Liver (tissue), 8 donors: ENCODE measurements at regions not wholly inside any gene's neighbourhood (a gene's known extent, or its start where the extent isn't known, plus 50 kb on each side); places are given as distances from the start of the nearest gene placed in this dataset.

Experiments used
- DNase-seq: peaks from one replicate; pipeline ENCODE4 v3.0.0-alpha.2; 2017; ENCODE audit warnings: low spot score
- H3K27ac ChIP-seq, 2 donors: one replicate each; pipeline ENCODE4 v1.7.0; 2013; ENCODE audit warnings: inconsistent platforms in 2 of 2, low read length in 2 of 2, control low read depth in 1 of 2, low read depth in 1 of 2, mild to moderate bottlenecking in 1 of 2
- H3K27me3 ChIP-seq, 4 donors: one replicate each; pipeline versions ENCODE4 v1.6.1 to v1.7.0; 2013; ENCODE audit warnings: low read length in 3 of 4, inconsistent platforms in 1 of 4, mild to moderate bottlenecking in 1 of 4, moderate library complexity in 1 of 4; ENCODE audit not compliant: control insufficient read depth in 4 of 4, insufficient read depth in 4 of 4
- H3K36me3 ChIP-seq, 4 donors: one replicate each; pipeline versions ENCODE4 v1.6.1 to v1.7.0; 2013; ENCODE audit warnings: low read length in 3 of 4, mild to moderate bottlenecking in 3 of 4, low read depth in 1 of 4, moderate library complexity in 1 of 4; ENCODE audit not compliant: control insufficient read depth in 4 of 4, insufficient read depth in 3 of 4
- H3K4me1 ChIP-seq, 4 donors: one replicate each; pipeline versions ENCODE4 v1.6.1 to v1.7.0; 2013; ENCODE audit warnings: low read length in 3 of 4, mild to moderate bottlenecking in 3 of 4, moderate library complexity in 1 of 4; ENCODE audit not compliant: control insufficient read depth in 4 of 4, insufficient read depth in 4 of 4
- H3K4me3 ChIP-seq, 3 donors: one replicate each; pipeline versions ENCODE4 v1.6.1 to v1.7.0; 2013; ENCODE audit warnings: low read length in 3 of 3, control low read depth in 1 of 3, low read depth in 1 of 3, mild to moderate bottlenecking in 1 of 3
- H3K9ac ChIP-seq, 2 donors: one replicate each; pipeline ENCODE4 v1.7.0; 2013; ENCODE audit warnings: low read length in 2 of 2, mild to moderate bottlenecking in 2 of 2, moderate library complexity in 2 of 2, control low read depth in 1 of 2, low read depth in 1 of 2
- H3K9me3 ChIP-seq, 4 donors: one replicate each; pipeline versions ENCODE4 v1.6.1 to v1.7.0; 2013; ENCODE audit warnings: low read length in 3 of 4; ENCODE audit not compliant: control insufficient read depth in 4 of 4
- ATF3 ChIP-seq: IDR thresholded peaks from 2 replicates; pipeline ENCODE4 v1.6.1; 2016; ENCODE audit warnings: antibody characterized with exemption
- CTCF ChIP-seq: fragments of 150-350 bp; IDR thresholded peaks from 2 replicates; pipeline ENCODE4 v1.5.1; 2017; ENCODE audit warnings: improper control_type of control experiment, low read depth, low read length; ENCODE audit not compliant: missing input control
- EGR1 ChIP-seq, 2 donors: IDR thresholded peaks; 2 replicates each; pipeline ENCODE4 v1.6.1; 2016 to 2018; ENCODE audit warnings: antibody characterized with exemption in 2 of 2, low read depth in 2 of 2
- FOXA1 ChIP-seq: IDR thresholded peaks from 2 replicates; pipeline ENCODE4 v1.6.1; 2016; ENCODE audit warnings: antibody characterized with exemption
- FOXA2 ChIP-seq: IDR thresholded peaks from 2 replicates; pipeline ENCODE4 v1.6.1; 2016; ENCODE audit warnings: antibody characterized with exemption
- GABPA ChIP-seq, 2 donors: IDR thresholded peaks in 1 of 2; conservative IDR thresholded peaks in 1 of 2; 2 replicates each; pipeline ENCODE4 v1.6.1; 2016; ENCODE audit warnings: antibody characterized with exemption in 2 of 2, mild to moderate bottlenecking in 1 of 2, moderate library complexity in 1 of 2
- HNF4A ChIP-seq, 2 donors: conservative IDR thresholded peaks; 2 replicates each; pipeline ENCODE4 v1.6.1; 2016; ENCODE audit warnings: antibody characterized with exemption in 2 of 2, mild to moderate bottlenecking in 2 of 2
- HNF4G ChIP-seq: IDR thresholded peaks from 2 replicates; pipeline ENCODE4 v1.6.1; 2016; ENCODE audit warnings: antibody characterized with exemption
- JUND ChIP-seq, 2 donors: IDR thresholded peaks; 2 replicates each; pipeline ENCODE4 v1.6.1; 2016; ENCODE audit warnings: antibody characterized with exemption in 2 of 2
- MAX ChIP-seq: IDR thresholded peaks from 2 replicates; pipeline ENCODE4 v1.6.1; 2016; ENCODE audit warnings: antibody characterized with exemption
- NR2F2 ChIP-seq: IDR thresholded peaks from 2 replicates; pipeline ENCODE4 v1.6.1; 2016; ENCODE audit warnings: antibody characterized with exemption
- RAD21 ChIP-seq, 2 donors: IDR thresholded peaks; 2 replicates each; pipeline ENCODE4 v1.6.1; 2016; ENCODE audit warnings: antibody characterized with exemption in 2 of 2, mild to moderate bottlenecking in 2 of 2
- REST ChIP-seq: IDR thresholded peaks from 2 replicates; pipeline ENCODE4 v1.6.1; 2016; ENCODE audit warnings: antibody characterized with exemption, mild to moderate bottlenecking
- RXRA ChIP-seq, 2 donors: IDR thresholded peaks; 2 replicates each; pipeline ENCODE4 v1.6.1; 2017 to 2018; ENCODE audit warnings: antibody characterized with exemption in 2 of 2, mild to moderate bottlenecking in 1 of 2
- SP1 ChIP-seq: IDR thresholded peaks from 2 replicates; pipeline ENCODE4 v1.6.1; 2018; ENCODE audit warnings: antibody characterized with exemption, mild to moderate bottlenecking
- TAF1 ChIP-seq: conservative IDR thresholded peaks from 2 replicates; pipeline ENCODE4 v1.6.1; 2016; ENCODE audit warnings: antibody characterized with exemption, mild to moderate bottlenecking
- YY1 ChIP-seq: IDR thresholded peaks from 2 replicates; pipeline ENCODE4 v1.6.1; 2016; ENCODE audit warnings: antibody characterized with exemption, mild to moderate bottlenecking
- ZBTB33 ChIP-seq: IDR thresholded peaks from 2 replicates; pipeline ENCODE4 v1.6.1; 2016; ENCODE audit warnings: antibody characterized with exemption
- WGBS: extraction: QIAGEN DNeasy Blood & Tissue Kit; methylation state at CpG from one replicate; pipeline ENCODE4 v1.1.7; 2013; 5-methylcytosine and 5-hydroxymethylcytosine counted together
- donor health status: healthy.
- donor health status: healthy.
- donor health status: healthy.
- donor health status: healthy.
- donor health status: healthy.

GRCh38 chr14:30077946-30078345, 150.3 kb upstream of the PRKD1 start:
- DNase-seq: no peak
- Histone ChIP-seq H3K4me1 (no peaks in the 10 kb centered on the region), H3K36me3 (no peaks in the 10 kb centered on the region), H3K27me3 (no peaks in the 10 kb centered on the region), H3K27ac (no peak overlapping the region), H3K9me3 (peaks cover 0 to 2% (median under 1%) of the 10 kb centered on the region in 4 donors), H3K4me3 (no peak overlapping the region), H3K9ac (no peak overlapping the region)
- 59% methylated on average over 2 of the region's 2 CpGs for WGBS
- TF ChIP-seq YY1 (no peak), ZBTB33 (no peak), FOXA2 (no peak), HNF4A (conservative IDR thresholded peaks at IDR 0.05) (no peak), RAD21 (IDR thresholded peaks at IDR 0.05) (no peak), SP1 (no peak), GABPA (IDR thresholded peaks at IDR 0.05 in 1 of 2, conservative IDR thresholded peaks at IDR 0.05 in 1 of 2) (no peak), TAF1 (no peak), NR2F2 (no peak), MAX (no peak), FOXA1 (no peak), ATF3 (no peak), HNF4G (no peak), CTCF (no peak), REST (no peak), JUND (IDR thresholded peaks at IDR 0.05) (no peak), RXRA (IDR thresholded peaks at IDR 0.05) (no peak), EGR1 (IDR thresholded peaks at IDR 0.05; ENCODE audit: low read depth in 2 of 2) (no peak)
